ENCODE measurements at regions not wholly inside any gene's neighbourhood (a gene's known extent, or its start where the extent isn't known, plus 50 kb on each side); places are given as distances from the start of the nearest gene placed in this dataset.

DNA sequence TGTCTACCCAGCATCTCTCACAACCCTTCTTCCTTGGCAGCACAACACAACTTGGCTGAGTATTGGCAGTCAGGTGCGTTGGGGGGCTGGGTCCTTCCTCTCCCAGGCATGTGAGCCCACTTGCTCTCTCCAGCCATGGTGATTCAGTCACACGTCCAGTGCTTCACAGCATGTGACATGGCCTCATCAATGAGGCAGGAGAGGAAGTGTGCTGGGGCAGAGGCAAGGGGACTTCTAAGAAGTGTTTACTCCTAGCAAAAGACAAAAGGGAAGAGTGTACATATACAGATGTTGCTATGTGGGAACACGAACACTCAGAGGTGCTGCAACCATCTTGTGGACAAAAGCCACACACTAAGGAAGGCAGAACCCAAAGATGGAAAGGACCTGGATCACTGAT is 380.8 kb downstream of the FBXW7 start:
- TF ChIP-seq, protein P1, sequence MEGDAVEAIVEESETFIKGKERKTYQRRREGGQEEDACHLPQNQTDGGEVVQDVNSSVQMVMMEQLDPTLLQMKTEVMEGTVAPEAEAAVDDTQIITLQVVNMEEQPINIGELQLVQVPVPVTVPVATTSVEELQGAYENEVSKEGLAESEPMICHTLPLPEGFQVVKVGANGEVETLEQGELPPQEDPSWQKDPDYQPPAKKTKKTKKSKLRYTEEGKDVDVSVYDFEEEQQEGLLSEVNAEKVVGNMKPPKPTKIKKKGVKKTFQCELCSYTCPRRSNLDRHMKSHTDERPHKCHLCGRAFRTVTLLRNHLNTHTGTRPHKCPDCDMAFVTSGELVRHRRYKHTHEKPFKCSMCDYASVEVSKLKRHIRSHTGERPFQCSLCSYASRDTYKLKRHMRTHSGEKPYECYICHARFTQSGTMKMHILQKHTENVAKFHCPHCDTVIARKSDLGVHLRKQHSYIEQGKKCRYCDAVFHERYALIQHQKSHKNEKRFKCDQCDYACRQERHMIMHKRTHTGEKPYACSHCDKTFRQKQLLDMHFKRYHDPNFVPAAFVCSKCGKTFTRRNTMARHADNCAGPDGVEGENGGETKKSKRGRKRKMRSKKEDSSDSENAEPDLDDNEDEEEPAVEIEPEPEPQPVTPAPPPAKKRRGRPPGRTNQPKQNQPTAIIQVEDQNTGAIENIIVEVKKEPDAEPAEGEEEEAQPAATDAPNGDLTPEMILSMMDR (conservative IDR thresholded peaks at IDR 0.05; ENCODE audit: low read depth), result no peak
- no peak for DNase-seq (ENCODE audit: low spot score)
- CTCF ChIA-PET, result interaction anchor here (0.6 kb wide), 1 partner anchor 1240 kb away, joined by 3 read pairs; no protein-coding TSS in a partner anchor
- POLR2A ChIA-PET (ENCODE audit: low non-redundant PET), result no interaction called here
- no peak overlapping the region for H3K27ac ChIP-seq

DNA sequence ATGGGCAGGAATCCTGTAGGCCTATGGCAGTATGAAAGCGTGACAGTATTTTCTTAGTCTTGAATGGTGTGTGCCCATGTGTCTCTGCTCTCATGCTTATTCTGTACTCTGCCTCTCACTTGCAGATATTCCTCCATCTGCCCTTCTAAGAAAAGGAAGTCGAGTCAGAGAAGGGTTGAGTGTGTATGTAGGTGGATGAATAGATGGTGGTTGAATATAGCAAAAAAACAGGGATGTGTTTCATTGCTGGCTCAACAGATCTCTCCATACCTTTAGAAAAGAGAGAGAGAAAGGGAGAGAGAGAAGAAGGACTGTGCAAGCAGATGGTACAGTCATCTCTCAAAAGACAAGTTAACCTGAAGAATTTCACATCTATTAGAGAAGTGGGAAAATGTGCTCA is 381.5 kb downstream of the FBXW7 start:
- POLR2A ChIA-PET (ENCODE audit: low non-redundant PET), result no interaction called here
- CTCF ChIA-PET, result interaction anchor here (0.6 kb wide), 1 partner anchor 1240 kb away, joined by 3 read pairs; no protein-coding TSS in a partner anchor
- no peak overlapping the region for H3K27ac ChIP-seq

DNA sequence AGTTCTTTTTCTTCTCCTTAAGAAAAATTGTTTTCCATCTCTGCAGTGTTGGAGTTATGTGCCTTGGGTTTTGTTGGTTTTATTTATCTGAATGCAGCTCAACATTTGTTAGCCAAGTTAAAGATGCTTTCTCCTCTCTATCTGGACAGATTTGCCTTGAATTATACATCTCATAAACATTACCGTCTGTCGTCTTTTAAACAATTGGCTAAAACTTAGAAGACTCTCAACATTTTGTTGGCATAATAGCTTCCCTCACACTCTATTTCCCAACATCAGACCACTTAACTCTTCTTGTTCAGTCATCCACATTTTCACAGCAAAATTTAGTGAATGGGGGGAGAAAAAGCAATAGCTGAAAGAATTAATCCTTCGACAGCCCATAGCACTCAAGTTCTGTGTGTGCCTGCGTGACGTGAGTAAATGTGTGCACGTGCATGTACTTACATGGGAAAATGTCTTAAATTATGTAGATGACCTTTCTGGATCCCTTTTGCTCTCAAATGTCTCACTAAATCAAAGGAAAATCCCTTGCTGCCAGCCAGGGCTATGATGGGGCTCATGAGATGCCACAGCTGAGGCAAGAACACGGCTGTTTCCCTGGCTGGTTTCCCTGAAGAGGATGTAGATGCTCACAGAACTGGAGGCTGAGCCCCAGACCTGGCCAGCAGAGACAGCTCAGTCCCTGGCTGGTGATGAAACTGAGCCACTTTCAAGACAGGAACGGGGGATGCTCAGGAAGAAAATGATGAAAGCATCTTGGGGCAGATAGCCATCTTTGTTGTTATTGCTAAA is 382.2 kb downstream of the FBXW7 start:
- TF ChIP-seq, protein P1 (conservative IDR thresholded peaks at IDR 0.05; ENCODE audit: low read depth), result no peak
- no peak overlapping the region for H3K27ac ChIP-seq
- CTCF ChIA-PET, result no interaction called here
- POLR2A ChIA-PET (ENCODE audit: low non-redundant PET), result no interaction called here
- no peak for DNase-seq (ENCODE audit: low spot score)

More for the DNA sequence above, 381.5 kb downstream of the FBXW7 start:
- TF ChIP-seq, protein P1 (conservative IDR thresholded peaks at IDR 0.05; ENCODE audit: low read depth), result no peak
- DNase-seq (ENCODE audit: low spot score), result no peak

DNA sequence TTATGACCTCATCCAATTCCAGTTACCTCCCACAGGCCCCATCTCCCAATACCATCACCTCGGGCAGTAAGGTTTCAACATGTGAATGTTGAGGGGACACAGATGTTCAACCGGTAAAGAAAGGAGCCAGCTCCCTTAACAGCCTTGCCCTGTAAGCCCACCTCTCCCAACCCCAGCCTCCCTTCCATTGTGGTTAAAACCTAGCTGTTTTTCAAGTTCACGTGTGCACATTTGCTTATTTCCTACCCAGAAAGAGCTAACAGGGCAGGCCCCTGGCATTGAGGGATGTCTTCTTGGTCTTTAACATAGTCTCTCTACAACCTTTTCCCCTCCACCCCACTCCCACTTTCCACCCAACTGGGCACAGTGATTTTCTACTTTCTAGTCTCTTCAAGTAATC is 385.7 kb downstream of the FBXW7 start:
- no peak for DNase-seq (ENCODE audit: low spot score)
- ChIA-PET CTCF (interaction anchor here (0.5 kb wide), 2 partner anchors 10 to 803 kb away, joined by 3 read pairs; no protein-coding TSS in a partner anchor), POLR2A (ENCODE audit: low non-redundant PET) (no interaction called here)
- no peak overlapping the region for H3K27ac ChIP-seq
- TF ChIP-seq, protein P1 (conservative IDR thresholded peaks at IDR 0.05; ENCODE audit: low read depth), result no peak

DNA sequence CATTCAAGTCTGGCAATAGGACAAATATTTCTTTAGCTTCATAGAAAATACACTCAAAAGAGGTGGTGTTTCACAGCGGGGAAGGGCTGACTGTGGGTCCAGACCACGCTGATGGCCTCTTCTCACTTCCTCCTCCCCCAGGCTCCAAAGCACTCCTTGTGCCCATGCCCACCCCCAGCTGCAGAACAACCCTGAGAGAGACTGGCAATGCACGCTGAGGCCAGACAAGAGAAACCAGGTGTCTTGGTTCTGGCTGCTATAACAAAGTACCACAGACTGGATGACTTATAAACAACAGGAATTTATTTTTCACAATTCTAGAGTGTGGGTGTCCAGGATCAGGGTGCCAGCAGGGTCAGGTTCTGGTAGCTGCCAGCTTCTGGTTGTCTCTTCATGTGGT is 386.1 kb downstream of the FBXW7 start:
- TF ChIP-seq, protein P1 (conservative IDR thresholded peaks at IDR 0.05; ENCODE audit: low read depth), result no peak
- no peak overlapping the region for H3K27ac ChIP-seq
- POLR2A ChIA-PET (ENCODE audit: low non-redundant PET), result no interaction called here
- no peak for DNase-seq (ENCODE audit: low spot score)
- CTCF ChIA-PET, result interaction anchor here (0.5 kb wide), 1 partner anchor 803 kb away, joined by 3 read pairs; no protein-coding TSS in a partner anchor

DNA sequence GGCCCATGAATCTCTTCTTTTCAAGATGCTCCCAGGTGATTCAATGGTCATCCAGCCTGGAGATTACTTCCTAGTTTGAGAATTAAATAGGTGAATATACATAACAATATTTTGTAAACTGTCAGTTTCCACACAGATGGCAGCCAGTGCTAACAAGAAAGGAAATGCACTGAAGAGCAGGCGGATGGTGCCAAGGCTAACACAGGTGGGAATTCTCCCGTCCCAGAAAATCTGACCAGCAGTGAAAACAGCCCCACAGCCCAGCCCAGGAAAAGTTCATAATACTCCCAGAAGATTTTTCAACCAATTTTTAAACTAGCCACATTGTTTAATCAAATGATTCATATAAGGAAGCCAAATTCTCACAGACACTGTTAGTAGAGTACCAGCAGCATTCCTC is 387.2 kb upstream of the GATB start:
- POLR2A ChIA-PET (ENCODE audit: low non-redundant PET), result no interaction called here
- TF ChIP-seq, protein P1 (conservative IDR thresholded peaks at IDR 0.05; ENCODE audit: low read depth), result no peak
- DNase-seq (ENCODE audit: low spot score), result no peak
- no peak overlapping the region for H3K27ac ChIP-seq
- CTCF ChIA-PET, result no interaction called here
